ENCODE measurements at regions not wholly inside any gene's neighbourhood (a gene's known extent, or its start where the extent isn't known, plus 50 kb on each side); places are given as distances from the start of the nearest gene placed in this dataset.
"Not testable (repeated sequence)": the region's sequence is repeated elsewhere in the genome, so short reads cannot be mapped to it uniquely, and the experiment has no call there.

GRCh38 chr6:101015541-101015940 lies 134.4 kb upstream of the ASCC3 start:
- no peak for DNase-seq

GRCh38 chr6:101016163-101016562 lies 135.0 kb upstream of the ASCC3 start:
- DNase-seq = no peak

GRCh38 chr6:101018157-101018556 lies 137.0 kb upstream of the ASCC3 start:
- no peak for DNase-seq

DNA sequence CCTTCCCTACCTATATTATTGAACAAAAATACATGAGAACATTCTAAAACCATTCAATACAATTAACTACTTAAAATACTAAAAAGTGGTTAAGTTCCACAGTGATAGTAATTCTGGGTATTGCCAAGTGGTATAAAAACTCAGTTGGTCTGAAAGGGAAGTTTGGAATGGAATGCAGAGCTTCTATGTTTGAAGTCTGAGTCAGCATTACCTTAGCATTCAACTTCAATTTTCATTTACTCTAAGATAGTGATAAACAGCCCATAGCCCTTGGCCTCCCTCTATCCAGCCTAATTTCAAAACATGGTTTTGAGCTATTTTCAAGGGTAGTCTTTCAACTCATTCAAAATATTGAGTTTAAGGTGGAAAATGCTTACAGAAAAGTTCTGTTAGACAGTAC lies 140.4 kb upstream of the ASCC3 start:
- no peak for DNase-seq

DNA sequence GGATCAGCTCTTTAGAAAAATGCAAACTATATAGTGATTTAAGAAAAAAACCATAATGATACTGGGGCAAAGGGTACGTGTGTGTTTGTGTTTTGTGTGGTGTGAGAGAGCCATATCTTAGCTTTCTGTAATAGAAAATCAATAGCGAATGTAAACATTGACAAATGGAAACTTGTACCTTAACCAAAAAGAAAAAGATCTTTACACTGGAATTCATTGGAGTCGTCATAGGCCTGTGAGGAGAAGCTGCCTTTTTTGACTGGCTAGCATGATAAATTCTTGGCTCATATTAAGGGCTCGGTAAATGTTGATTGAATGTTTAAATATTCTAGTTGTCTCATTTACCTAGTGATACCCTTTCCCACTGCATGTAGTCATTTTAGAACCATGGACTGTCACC lies 161.8 kb upstream of the ASCC3 start:
- DNase-seq = no peak

GRCh38 chr6:101058296-101058695 lies 177.2 kb upstream of the ASCC3 start:
- no peak for DNase-seq

- DNase-seq = no peak
Measured at GRCh38 chr6:101066481-101066880, 185.4 kb upstream of the ASCC3 start.

- DNase-seq = no peak
Measured at GRCh38 chr6:101069191-101069795, 188.2 kb upstream of the ASCC3 start.

DNA sequence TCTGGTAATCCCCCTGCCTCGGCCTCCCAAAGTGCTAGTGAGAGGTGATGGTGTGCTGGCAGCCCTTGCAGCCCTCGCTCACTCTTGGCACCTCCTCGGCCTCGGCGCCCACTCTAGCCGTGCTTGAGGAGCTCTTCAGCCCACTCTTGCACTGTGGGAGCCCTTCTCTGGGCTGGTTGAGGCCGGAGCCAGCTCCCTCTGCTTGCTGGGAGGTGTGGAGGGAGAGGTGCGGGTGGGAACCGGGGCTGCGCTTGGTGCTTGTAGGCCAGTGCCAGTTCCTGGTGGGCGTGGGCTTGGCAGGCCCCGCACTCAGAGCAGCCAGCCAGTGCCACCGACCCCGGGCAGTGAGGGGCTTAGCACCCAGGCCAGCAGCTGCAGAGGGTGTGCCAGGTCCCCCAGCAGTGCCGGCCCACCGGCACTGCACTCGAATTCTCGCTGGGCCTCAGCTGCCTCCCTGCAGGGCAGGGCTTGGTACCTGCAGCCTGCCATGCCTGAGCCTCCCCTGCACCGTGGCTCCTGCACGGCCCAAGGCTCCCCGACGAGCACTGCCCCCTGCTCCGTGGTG lies 189.0 kb upstream of the ASCC3 start:
- no peak for DNase-seq

DNA sequence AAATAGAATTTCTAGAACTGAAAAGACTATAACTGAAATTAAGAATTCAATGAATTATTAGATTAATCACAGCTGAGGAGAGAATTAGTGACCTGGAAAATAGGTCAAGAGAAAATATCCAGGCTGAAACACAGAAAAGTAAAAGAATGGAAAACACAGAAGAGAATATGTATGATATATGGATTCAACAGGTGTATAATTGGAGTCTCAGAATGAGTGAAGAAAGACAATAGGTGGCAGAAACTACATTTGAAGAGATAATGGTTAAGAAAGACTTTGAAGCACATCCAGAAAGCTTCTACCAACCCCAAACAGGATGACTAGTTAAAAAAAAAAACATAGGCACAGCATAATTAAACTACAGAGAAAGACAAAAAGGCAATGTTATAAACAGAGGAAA lies 196.2 kb upstream of the ASCC3 start:
- DNase-seq = no peak

DNA sequence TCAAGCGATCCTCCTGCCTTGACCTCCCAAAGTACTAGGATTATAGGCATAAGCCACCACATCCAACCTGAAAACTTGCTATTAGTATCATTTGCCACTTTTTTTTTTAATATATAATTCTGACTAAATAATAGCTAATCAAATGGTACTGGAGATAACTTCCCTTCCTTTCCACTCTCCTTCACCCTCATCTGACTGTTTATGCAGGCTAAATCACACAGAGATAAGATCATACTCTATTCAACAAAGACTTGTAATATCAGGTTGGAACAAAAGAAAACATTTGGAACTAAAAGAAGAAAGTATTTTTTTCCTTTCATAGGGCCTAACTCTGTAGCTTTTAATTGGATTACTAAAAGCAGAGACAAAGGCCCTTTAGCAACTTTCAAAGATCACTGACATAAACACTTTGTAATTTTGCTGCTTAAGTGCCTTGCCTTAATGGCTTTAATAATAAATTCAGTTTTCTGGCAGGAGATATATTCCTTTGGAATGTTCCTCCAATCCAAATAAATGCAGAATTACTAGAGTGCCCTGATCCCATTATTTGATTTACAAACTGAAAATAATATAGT lies 198.7 kb upstream of the ASCC3 start:
- DNase-seq = no peak

- no peak for DNase-seq
Measured at GRCh38 chr6:101080597-101080996, 199.5 kb upstream of the ASCC3 start.

GRCh38 chr6:101083533-101084175 lies 202.5 kb upstream of the ASCC3 start:
- no peak for DNase-seq

DNA sequence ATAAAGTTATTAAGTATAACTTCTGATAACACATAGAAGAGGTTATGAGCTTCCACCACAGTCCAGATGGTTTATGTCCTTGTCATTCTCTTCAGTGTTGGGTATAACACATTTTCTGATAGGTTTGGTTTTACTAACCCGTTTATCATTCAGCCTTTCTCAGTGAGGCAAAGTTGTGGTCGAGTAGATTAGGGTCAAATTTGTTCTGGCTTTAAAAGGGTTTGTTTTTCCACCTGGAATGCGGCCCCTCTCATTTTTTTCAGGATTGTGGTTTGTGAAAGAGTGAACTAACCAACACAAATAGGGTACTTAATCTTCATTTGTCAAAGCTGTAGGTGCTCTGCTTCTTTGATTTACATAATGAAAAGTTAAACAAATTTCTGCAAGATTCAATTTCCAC lies 204.2 kb upstream of the ASCC3 start:
- no peak for DNase-seq

- no peak for DNase-seq
Measured at GRCh38 chr6:101086473-101086872, 205.3 kb upstream of the ASCC3 start.

GRCh38 chr6:101088594-101088993 lies 207.5 kb upstream of the ASCC3 start:
- DNase-seq = no peak

DNA sequence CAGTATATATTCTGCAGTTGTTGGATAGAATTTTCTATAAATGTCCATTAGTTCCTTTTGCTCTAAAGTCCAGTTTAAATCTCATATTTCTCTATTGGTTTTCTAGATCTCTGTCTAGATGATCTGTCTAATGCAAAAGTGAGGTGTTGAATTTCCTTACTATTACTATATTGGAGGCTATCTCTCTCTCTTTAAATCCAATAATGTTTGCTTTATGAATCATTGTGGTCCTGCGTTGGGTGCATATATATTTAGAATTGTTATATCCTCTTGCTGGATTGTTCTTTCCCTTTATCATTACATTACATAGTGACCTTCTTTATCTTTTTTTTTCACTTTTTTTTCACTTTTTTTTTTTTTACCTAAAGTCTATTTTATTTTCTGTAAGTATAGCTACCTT lies 208.5 kb upstream of the ASCC3 start:
- no peak for DNase-seq

DNA sequence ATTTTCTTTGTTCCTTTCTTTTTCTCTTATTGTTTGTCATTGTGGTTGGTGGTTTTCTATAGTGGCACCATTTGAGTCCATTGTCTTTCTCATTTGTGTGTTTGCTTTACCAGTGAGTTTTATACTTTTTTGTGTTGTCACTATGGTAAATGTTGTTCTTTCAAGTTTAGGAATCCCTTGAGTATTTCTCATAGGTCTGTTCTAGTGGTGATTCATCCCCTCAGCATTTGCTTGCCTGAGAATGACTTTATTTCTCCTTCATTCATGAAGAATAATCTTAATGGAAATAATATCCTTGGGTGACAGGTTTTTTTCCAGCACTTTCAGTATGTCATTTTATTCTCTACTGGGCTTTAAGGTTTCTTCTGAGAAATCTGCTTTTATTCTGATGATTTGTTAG lies 209.2 kb upstream of the ASCC3 start:
- DNase-seq = no peak

DNA sequence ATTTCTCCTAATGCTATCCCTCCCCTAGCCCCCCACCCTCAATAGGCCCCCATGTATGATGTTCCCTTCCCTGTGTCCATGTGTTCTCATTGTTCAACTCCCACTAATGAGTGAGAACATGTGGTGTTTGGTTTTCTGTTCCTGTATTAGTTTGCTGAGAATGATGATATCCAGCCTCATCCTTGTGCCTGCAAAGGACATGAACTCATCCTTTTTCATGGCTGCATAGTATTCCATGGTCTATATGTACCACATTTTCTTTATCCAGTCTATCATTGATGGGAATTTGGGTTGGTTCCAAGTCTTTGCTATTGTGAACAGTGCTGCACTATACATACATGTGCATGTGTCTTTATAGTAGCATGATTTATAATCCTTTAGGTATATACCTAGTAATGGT lies 217.5 kb upstream of the ASCC3 start:
- DNase-seq = not testable (repeated sequence)

DNA sequence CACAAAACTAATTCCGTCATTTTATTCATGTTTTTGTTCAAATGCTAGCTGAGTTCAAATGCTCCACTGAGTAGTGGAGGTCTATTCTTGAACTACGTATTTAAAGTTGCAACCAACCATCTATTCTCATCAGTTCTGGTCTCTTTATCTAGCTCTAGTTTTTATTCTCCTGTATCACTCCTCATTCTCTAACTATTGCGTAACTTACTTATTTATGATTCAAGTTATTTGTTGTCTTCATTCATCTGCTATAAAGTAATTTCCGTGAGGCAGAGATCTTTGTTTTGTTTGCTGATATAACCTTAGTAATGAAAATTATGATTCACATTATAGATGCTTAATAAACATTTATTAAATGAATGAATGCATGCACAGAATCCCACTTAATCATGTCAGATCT lies 221.6 kb upstream of the ASCC3 start:
- no peak for DNase-seq

GRCh38 chr6:101108286-101108685 lies 227.2 kb upstream of the ASCC3 start:
- no peak for DNase-seq

DNA sequence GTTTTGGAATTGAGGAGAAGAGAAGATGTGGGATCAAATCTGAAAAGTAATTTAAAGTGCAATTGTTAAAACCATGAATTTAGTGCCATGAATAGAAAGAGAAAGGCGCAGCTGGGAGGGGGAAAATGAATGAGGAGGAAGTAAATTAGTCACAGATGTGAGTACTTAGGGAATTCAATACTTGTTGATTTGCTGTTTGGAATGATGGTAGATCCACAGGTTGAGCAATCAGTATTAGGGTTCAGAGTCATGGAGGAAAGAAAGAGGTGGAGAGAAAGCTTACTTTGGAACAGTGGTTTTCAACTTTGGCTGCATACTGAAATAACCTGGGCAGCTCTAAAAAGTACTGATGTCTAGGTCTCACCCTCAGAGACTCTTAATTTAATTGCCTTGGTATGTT lies 229.7 kb upstream of the ASCC3 start:
- DNase-seq = no peak

DNA sequence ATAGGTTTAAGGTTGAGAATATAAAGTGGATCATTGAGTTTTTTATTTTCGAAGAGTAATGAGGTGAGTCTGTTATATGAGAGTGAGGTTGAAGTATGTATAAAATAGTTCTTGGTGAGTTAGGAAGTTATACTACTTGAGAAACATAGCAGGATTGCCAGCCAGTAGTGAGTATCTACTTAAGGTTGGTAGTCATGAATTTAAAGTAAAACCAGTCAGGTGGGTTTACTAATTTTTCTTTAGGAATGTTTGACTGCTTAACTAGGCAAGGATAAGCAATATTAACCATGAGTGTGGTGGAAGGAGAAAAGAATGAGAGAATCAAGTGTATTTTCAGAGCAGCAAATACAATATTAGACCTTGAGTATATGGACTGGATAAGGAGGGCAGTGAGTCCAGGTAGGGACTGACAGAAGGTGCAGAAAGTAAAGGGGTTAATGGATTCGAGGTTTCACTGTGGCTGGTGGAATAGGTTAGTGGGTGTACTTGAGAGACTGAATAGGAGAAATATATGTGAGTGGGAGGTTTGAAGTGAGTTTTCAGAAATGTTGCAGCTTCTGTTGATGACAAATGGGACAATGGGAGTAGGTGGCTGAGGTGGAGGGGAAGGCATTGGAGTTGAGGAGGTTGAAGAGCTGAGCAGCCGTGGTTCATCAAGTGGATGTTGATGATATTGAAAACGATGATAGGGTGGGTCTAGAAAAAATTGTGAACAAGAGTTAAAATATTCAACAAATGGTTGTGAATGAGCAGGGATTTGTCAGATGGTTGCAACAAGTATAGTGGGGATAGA lies 232.5 kb upstream of the ASCC3 start:
- DNase-seq = no peak

- peak in 1 of 3 donors; percentile 1 for DNase-seq
Measured at GRCh38 chr6:101114703-101115102, 233.6 kb upstream of the ASCC3 start.
